ENCODE measurements at regions not wholly inside any gene's neighbourhood (a gene's known extent, or its start where the extent isn't known, plus 50 kb on each side); places are given as distances from the start of the nearest gene placed in this dataset.

DNA sequence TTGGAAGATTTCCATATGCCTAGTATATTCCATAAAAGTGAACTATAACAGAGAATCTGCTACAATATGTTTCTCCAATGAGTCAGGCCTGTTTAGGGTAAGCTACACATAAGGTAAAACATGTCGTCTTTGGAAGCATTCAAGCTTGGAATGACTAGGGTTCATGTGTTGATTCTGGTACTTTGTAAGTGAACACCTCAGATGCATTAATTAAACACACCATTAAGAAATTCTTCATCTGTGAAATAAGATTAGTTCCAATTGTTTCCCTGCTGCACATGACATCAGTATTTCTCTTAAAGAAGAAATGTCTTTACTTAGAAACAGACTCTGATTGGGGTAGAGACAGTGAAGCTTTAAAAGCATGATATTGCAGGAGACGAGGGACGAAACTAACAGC, 461.1 kb upstream of the NXPH2 start:
- H3K9me3 ChIP-seq (ENCODE audit: control insufficient read depth in 4 of 4, insufficient read depth in 3 of 4, low read length in 3 of 4) = no peaks in the 10 kb centered on the region
- no peak overlapping the region for H3K9ac ChIP-seq (ENCODE audit: insufficient read depth in 1 of 2, low read length in 2 of 2)
- ATAC-seq (ENCODE audit: insufficient read depth, low FRiP score) = no peak
- no peak overlapping the region for H3K27ac ChIP-seq (ENCODE audit: low read depth in 1 of 2, low read length in 1 of 2)
- no peak for DNase-seq
- H3K4me3 ChIP-seq = no peak overlapping the region
- TF ChIP-seq, protein P1, sequence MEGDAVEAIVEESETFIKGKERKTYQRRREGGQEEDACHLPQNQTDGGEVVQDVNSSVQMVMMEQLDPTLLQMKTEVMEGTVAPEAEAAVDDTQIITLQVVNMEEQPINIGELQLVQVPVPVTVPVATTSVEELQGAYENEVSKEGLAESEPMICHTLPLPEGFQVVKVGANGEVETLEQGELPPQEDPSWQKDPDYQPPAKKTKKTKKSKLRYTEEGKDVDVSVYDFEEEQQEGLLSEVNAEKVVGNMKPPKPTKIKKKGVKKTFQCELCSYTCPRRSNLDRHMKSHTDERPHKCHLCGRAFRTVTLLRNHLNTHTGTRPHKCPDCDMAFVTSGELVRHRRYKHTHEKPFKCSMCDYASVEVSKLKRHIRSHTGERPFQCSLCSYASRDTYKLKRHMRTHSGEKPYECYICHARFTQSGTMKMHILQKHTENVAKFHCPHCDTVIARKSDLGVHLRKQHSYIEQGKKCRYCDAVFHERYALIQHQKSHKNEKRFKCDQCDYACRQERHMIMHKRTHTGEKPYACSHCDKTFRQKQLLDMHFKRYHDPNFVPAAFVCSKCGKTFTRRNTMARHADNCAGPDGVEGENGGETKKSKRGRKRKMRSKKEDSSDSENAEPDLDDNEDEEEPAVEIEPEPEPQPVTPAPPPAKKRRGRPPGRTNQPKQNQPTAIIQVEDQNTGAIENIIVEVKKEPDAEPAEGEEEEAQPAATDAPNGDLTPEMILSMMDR (IDR thresholded peaks at IDR 0.05; ENCODE audit: control extremely low read depth, extremely low read depth) = no peak
- H3K27me3 ChIP-seq (ENCODE audit: control insufficient read depth in 3 of 3, insufficient read depth in 3 of 3, low read length in 2 of 3) = no peaks in the 10 kb centered on the region
- 81 to 89% methylated on average over 3 of the region's 3 CpGs for WGBS, 2 donors
- no peaks in the 10 kb centered on the region for H3K4me1 ChIP-seq (ENCODE audit: control insufficient read depth in 5 of 5, insufficient read depth in 5 of 5, low read length in 5 of 5)
- H3K36me3 ChIP-seq (ENCODE audit: control insufficient read depth in 4 of 4, insufficient read depth in 4 of 4, low read length in 4 of 4) = no peaks in the 10 kb centered on the region

DNA sequence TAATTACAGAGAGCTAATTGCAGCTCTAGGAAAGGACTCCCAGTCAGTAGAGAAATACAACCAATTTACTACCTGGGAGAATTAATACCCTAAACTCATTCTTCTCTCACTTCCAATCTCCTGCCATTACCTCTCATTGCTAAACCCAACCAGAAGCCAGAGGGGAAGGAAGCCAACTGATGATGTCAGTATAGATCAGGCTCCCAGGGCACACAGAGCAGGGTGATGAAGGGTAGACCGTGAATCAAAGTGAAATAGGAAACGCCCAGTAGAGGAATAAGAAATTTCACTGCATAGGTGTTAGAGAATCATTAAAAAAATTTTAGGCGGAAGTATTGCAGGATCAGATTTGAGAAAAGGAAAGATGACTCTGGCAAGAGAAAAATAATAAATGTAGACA, 456.8 kb upstream of the NXPH2 start:
- Histone ChIP-seq H3K36me3 (ENCODE audit: control insufficient read depth in 4 of 4, insufficient read depth in 4 of 4, low read length in 4 of 4) (no peaks in the 10 kb centered on the region), H3K9me3 (ENCODE audit: control insufficient read depth in 4 of 4, insufficient read depth in 3 of 4, low read length in 3 of 4) (no peaks in the 10 kb centered on the region), H3K27me3 (ENCODE audit: control insufficient read depth in 3 of 3, insufficient read depth in 3 of 3, low read length in 2 of 3) (no peaks in the 10 kb centered on the region), H3K9ac (ENCODE audit: insufficient read depth in 1 of 2, low read length in 2 of 2) (no peak overlapping the region), H3K27ac (ENCODE audit: low read depth in 1 of 2, low read length in 1 of 2) (no peak overlapping the region), H3K4me1 (ENCODE audit: control insufficient read depth in 5 of 5, insufficient read depth in 5 of 5, low read length in 5 of 5) (no peaks in the 10 kb centered on the region), H3K4me3 (no peak overlapping the region)
- DNase-seq (no peak), ATAC-seq (ENCODE audit: insufficient read depth, low FRiP score) (no peak)
- WGBS, 2 donors = 86 to 87% methylated on average over 3 of the region's 3 CpGs
- TF ChIP-seq, protein P1 (IDR thresholded peaks at IDR 0.05; ENCODE audit: control extremely low read depth, extremely low read depth) = no peak

DNA sequence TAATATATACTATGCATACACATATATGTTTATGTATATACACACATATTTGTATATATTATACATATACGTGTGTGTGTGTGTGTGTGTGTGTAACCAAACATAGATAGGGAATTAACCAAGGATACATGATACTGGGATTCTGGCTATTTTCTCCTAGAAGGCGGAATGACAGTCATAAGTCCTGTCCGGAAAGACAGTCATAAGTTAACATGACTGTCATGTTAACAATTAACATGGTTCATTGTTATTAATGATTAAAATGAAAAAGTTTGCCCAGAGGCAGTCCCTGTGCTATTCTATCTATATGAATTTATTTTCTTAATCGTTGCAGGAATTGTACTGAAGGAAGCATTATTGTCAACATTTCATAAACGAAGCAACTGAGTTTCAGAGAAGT, 450.7 kb upstream of the NXPH2 start:
- no peaks in the 10 kb centered on the region for H3K36me3 ChIP-seq (ENCODE audit: control insufficient read depth in 4 of 4, insufficient read depth in 4 of 4, low read length in 4 of 4)
- 73 to 75% methylated on average over 5 of the region's 5 CpGs for WGBS, 2 donors

DNA sequence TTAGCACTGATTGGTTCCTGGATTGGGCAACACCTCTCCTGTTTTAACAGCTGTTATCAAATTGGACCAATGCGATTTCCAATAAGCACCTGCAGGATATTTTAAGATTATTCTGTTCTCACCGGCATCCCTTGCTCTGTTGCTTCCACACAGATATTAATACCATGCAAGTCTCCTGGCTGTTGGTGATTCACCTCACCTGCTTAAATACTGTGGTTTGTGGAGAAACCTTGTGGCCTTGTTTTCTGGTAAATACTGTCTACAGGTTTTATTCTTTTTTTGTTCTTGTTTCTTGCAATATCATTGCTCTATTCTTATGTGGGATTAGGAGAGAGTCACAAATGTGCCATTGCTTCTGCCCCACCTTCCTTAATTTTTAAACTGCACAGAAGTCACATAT, 448.1 kb upstream of the NXPH2 start:
- H3K9me3 ChIP-seq (ENCODE audit: control insufficient read depth in 4 of 4, insufficient read depth in 3 of 4, low read length in 3 of 4) = no peaks in the 10 kb centered on the region
- H3K27ac ChIP-seq (ENCODE audit: low read depth in 1 of 2, low read length in 1 of 2) = no peak overlapping the region
- H3K4me3 ChIP-seq = no peak overlapping the region
- no peaks in the 10 kb centered on the region for H3K36me3 ChIP-seq (ENCODE audit: control insufficient read depth in 4 of 4, insufficient read depth in 4 of 4, low read length in 4 of 4)
- no peak for ATAC-seq (ENCODE audit: insufficient read depth, low FRiP score)
- TF ChIP-seq, protein P1 (IDR thresholded peaks at IDR 0.05; ENCODE audit: control extremely low read depth, extremely low read depth) = no peak
- no peak for DNase-seq
- H3K27me3 ChIP-seq (ENCODE audit: control insufficient read depth in 3 of 3, insufficient read depth in 3 of 3, low read length in 2 of 3) = no peaks in the 10 kb centered on the region
- 93 to 94% methylated on average over 2 of the region's 2 CpGs for WGBS, 2 donors
- no peaks in the 10 kb centered on the region for H3K4me1 ChIP-seq (ENCODE audit: control insufficient read depth in 5 of 5, insufficient read depth in 5 of 5, low read length in 5 of 5)
- no peak overlapping the region for H3K9ac ChIP-seq (ENCODE audit: insufficient read depth in 1 of 2, low read length in 2 of 2)

More for the DNA sequence above, 450.7 kb upstream of the NXPH2 start:
- ATAC-seq (ENCODE audit: insufficient read depth, low FRiP score) = no peak
- Histone ChIP-seq H3K27ac (ENCODE audit: low read depth in 1 of 2, low read length in 1 of 2) (no peak overlapping the region), H3K4me1 (ENCODE audit: control insufficient read depth in 5 of 5, insufficient read depth in 5 of 5, low read length in 5 of 5) (no peaks in the 10 kb centered on the region), H3K9ac (ENCODE audit: insufficient read depth in 1 of 2, low read length in 2 of 2) (no peak overlapping the region), H3K4me3 (no peak overlapping the region), H3K27me3 (ENCODE audit: control insufficient read depth in 3 of 3, insufficient read depth in 3 of 3, low read length in 2 of 3) (no peaks in the 10 kb centered on the region), H3K9me3 (ENCODE audit: control insufficient read depth in 4 of 4, insufficient read depth in 3 of 4, low read length in 3 of 4) (no peaks in the 10 kb centered on the region)
- TF ChIP-seq, protein P1 (IDR thresholded peaks at IDR 0.05; ENCODE audit: control extremely low read depth, extremely low read depth) = no peak
- DNase-seq = no peak

Data from lung (tissue), 11 donors.